Thyroid gland (tissue), 4 donors: ENCODE measurements at regions not wholly inside any gene's neighbourhood (a gene's known extent, or its start where the extent isn't known, plus 50 kb on each side); places are given as distances from the start of the nearest gene placed in this dataset.

ENCODE experiments used
- DNase-seq, 2 donors: peaks; one replicate each; pipeline ENCODE4 v3.0.0-alpha.2; 2019
- H3K27ac ChIP-seq, 3 donors: fragments of 200-600 bp; sonication (generic); 1 replicate in 2 of 3; 2 replicates in 1 of 3; pipeline ENCODE4 v1.5.1; 2016 to 2019; ENCODE audit warnings: mild to moderate bottlenecking in 1 of 3, moderate library complexity in 1 of 3
- H3K27me3 ChIP-seq: fragments of 200-600 bp; sonication (generic); one replicate; pipeline ENCODE4 v1.5.1; 2019
- H3K36me3 ChIP-seq, 2 donors: fragments of 200-600 bp; sonication (generic); one replicate each; pipeline ENCODE4 v1.5.1; 2016 to 2019
- H3K4me1 ChIP-seq, 2 donors: fragments of 200-600 bp; sonication (generic); one replicate each; pipeline ENCODE4 v1.5.1; 2017 to 2019
- H3K4me3 ChIP-seq, 3 donors: fragments of 200-600 bp; sonication (generic); replicated peaks in 1 of 3; 1 replicate in 2 of 3; 2 replicates in 1 of 3; pipeline ENCODE4 v1.5.1; 2016; ENCODE audit warnings: mild to moderate bottlenecking in 1 of 3
- H3K9me3 ChIP-seq: fragments of 200-600 bp; sonication (generic); one replicate; pipeline ENCODE4 v1.5.1; 2017
- CTCF ChIP-seq, 6 experiments: fragments of 200-600 bp in 3 of 6; fragments of 450-650 bp in 3 of 6; sonication (generic) in 3 of 6; IDR thresholded peaks; one replicate each; pipeline ENCODE4 v1.5.1; 2016 to 2019; ENCODE audit warnings: antibody characterized with exemption in 6 of 6, mild to moderate bottlenecking in 2 of 6, inconsistent platforms in 1 of 6, moderate library complexity in 1 of 6
- POLR2A ChIP-seq, 2 donors: fragments of 450-650 bp; IDR thresholded peaks; one replicate each; pipeline ENCODE4 v1.6.1; 2017; ENCODE audit warnings: antibody characterized with exemption in 2 of 2, mild to moderate bottlenecking in 2 of 2, moderate library complexity in 1 of 2
- WGBS, 2 donors: methylation state at CpG; one replicate each; pipeline ENCODE4 v1.1.5; 2017; 5-methylcytosine and 5-hydroxymethylcytosine counted together
- intact Hi-C: fragments of 100-400 bp; cut with DNase I; formaldehyde crosslinking; loops from one replicate; pipeline ENCODE4 v1.15.1; 2023

DNA sequence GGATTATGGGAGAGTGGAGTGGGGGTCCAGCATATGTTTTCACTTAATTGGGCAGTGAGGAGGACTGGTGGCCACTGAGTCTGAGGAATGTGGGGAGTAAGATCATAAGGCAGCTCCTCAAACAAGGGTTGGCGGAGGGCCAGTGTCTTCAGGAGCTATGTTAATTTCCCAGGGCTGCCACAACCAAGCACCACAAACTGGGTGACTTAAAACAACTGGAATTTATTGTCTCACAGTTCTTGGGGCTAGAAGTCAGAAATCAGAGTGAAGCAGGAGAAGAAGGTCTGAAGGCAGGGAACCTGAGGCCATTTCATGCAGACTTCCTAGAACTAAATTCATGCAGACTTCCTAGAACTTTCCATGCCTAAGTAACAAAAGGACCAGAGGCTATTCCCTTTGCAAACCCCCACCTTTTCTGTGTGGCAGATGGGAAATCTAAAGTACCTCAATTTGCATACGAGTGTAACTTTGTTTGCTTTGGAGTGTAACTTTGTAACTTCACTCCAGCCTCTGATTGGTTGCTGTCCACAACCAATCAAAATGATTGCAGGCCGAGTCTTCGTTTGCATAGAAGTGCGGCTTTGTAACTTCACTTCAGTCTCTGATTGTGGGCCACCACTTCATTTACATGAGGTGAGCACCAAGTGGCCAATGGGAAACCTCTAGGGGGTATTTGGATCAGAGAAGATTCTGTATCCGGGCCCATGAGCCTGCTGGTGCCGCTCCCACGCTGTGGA, 50.5 kb upstream of the ZBED5 start:
- TF ChIP-seq POLR2A (IDR thresholded peaks at IDR 0.05) (no peak), CTCF (IDR thresholded peaks at IDR 0.05) (no peak)
- intact Hi-C loops, result no loop called here
- Histone ChIP-seq H3K4me3 (no peak overlapping the region), H3K4me1 (peaks cover 33 to 46% of the 10 kb centered on the region in 2 donors), H3K27ac (peak overlapping the region; percentile 4 to 38 (median 11)), H3K27me3 (no peaks in the 10 kb centered on the region), H3K36me3 (no peaks in the 10 kb centered on the region), H3K9me3 (no peaks in the 10 kb centered on the region)
- WGBS, 2 donors, result 82 to 83% methylated on average over 8 of the region's 8 CpGs
- DNase-seq, result peak; percentile 75 to 83
